ENCODE measurements at regions not wholly inside any gene's neighbourhood (a gene's known extent, or its start where the extent isn't known, plus 50 kb on each side); places are given as distances from the start of the nearest gene placed in this dataset.

GRCh38 chr17:77602062-77602746, 356.3 kb upstream of the TNRC6C start:
- DNase-seq (ENCODE audit: low spot score) = no peak

- DNase-seq (ENCODE audit: low spot score) = no peak
These were observed 355.4 kb upstream of the TNRC6C start for GRCh38 chr17:77602883-77603640.

- no peak for DNase-seq (ENCODE audit: low spot score)
These were observed 354.1 kb upstream of the TNRC6C start for GRCh38 chr17:77604301-77604972.

GRCh38 chr17:77604973-77605313, 353.6 kb upstream of the TNRC6C start:
- no peak for DNase-seq (ENCODE audit: low spot score)

- DNase-seq (ENCODE audit: low spot score) = no peak
These were observed 352.2 kb upstream of the TNRC6C start for GRCh38 chr17:77606146-77606864.

GRCh38 chr17:77606865-77607210, 351.7 kb upstream of the TNRC6C start:
- no peak for DNase-seq (ENCODE audit: low spot score)

GRCh38 chr17:77607606-77608005, 350.9 kb upstream of the TNRC6C start:
- no peak for DNase-seq (ENCODE audit: low spot score)

- no peak for DNase-seq (ENCODE audit: low spot score)
These were observed 350.1 kb upstream of the TNRC6C start for GRCh38 chr17:77608431-77608830.

GRCh38 chr17:77609553-77610517, 348.7 kb upstream of the TNRC6C start:
- peak; percentile 24 for DNase-seq (ENCODE audit: low spot score)

- DNase-seq (ENCODE audit: low spot score) = no peak
These were observed 348.0 kb upstream of the TNRC6C start for GRCh38 chr17:77610518-77610893.

- no peak for DNase-seq (ENCODE audit: low spot score)
These were observed 347.5 kb upstream of the TNRC6C start for GRCh38 chr17:77610972-77611521.

GRCh38 chr17:77611791-77612502, 346.6 kb upstream of the TNRC6C start:
- DNase-seq (ENCODE audit: low spot score) = no peak

- DNase-seq (ENCODE audit: low spot score) = no peak
These were observed 345.3 kb upstream of the TNRC6C start for GRCh38 chr17:77613218-77613617.

- no peak for DNase-seq (ENCODE audit: low spot score)
These were observed 344.9 kb upstream of the TNRC6C start for GRCh38 chr17:77613627-77614026.

GRCh38 chr17:77615703-77616253, 342.7 kb upstream of the TNRC6C start:
- DNase-seq (ENCODE audit: low spot score) = no peak

- DNase-seq (ENCODE audit: low spot score) = no peak
These were observed 342.2 kb upstream of the TNRC6C start for GRCh38 chr17:77616254-77616731.

- no peak for DNase-seq (ENCODE audit: low spot score)
These were observed 341.0 kb upstream of the TNRC6C start for GRCh38 chr17:77617516-77617915.

- no peak for DNase-seq (ENCODE audit: low spot score)
These were observed 340.3 kb upstream of the TNRC6C start for GRCh38 chr17:77618173-77618572.

- no peak for DNase-seq (ENCODE audit: low spot score)
These were observed 339.8 kb upstream of the TNRC6C start for GRCh38 chr17:77618731-77619130.

GRCh38 chr17:77619326-77619725, 339.2 kb upstream of the TNRC6C start:
- no peak for DNase-seq (ENCODE audit: low spot score)
